ENCODE measurements at regions not wholly inside any gene's neighbourhood (a gene's known extent, or its start where the extent isn't known, plus 50 kb on each side); places are given as distances from the start of the nearest gene placed in this dataset.

- Histone ChIP-seq H3K56ac (replicated peaks; ENCODE audit: insufficient read length, low read depth, low read length) (no peak overlapping the region), H3K23ac (ENCODE audit: insufficient read length) (no peak overlapping the region), H3K36me3 (ENCODE audit: control insufficient read depth in 2 of 4, insufficient read depth in 4 of 4, low read length in 3 of 4) (no peaks in the 10 kb centered on the region), H3K23me2 (ENCODE audit: low read depth, low read length) (no peaks in the 10 kb centered on the region), H4K20me1 (replicated peaks in 1 of 2; ENCODE audit: control insufficient read depth in 1 of 2, insufficient read depth in 2 of 2, low read length in 2 of 2) (no peaks in the 10 kb centered on the region), H3K27ac (ENCODE audit: low read depth, low read length) (no peak overlapping the region), H2BK20ac (ENCODE audit: low read length) (no peak overlapping the region; the same call in 1 of the 2 replicates), H2BK12ac (ENCODE audit: low read depth, low read length) (no peak overlapping the region), H2AK5ac (ENCODE audit: low read depth, low read length) (no peak overlapping the region), H3K18ac (ENCODE audit: extremely low read depth, low read length) (no peak overlapping the region), H3K14ac (ENCODE audit: insufficient read length) (no peak overlapping the region), H4K91ac (replicated peaks; ENCODE audit: insufficient read length, low read length) (no peak overlapping the region), H3K9me3 (ENCODE audit: insufficient read depth in 2 of 2, low read depth in 1 of 2, low read length in 1 of 2) (no peaks in the 10 kb centered on the region), H3K79me2 (ENCODE audit: control insufficient read depth in 1 of 2, insufficient read depth in 2 of 2, low read length in 2 of 2) (no peaks in the 10 kb centered on the region), H3K4me2 (ENCODE audit: insufficient read depth in 1 of 2, low read depth in 2 of 2, low read length in 2 of 2) (no peak overlapping the region), H3K27me3 (replicated peaks in 1 of 4; ENCODE audit: control insufficient read depth in 3 of 4, extremely low read depth in 1 of 4, insufficient read depth in 3 of 4, low read length in 3 of 4) (no peaks in the 10 kb centered on the region), H3K9ac (replicated peaks in 1 of 4; ENCODE audit: extremely low read depth in 1 of 4, low read depth in 3 of 4, low read length in 3 of 4) (no peak overlapping the region), H4K5ac (ENCODE audit: insufficient read length, low read depth, low read length) (no peak overlapping the region), H3K4me3 (ENCODE audit: extremely low read depth in 1 of 4, insufficient read depth in 2 of 4, low read depth in 3 of 4, low read length in 4 of 4) (no peak overlapping the region), H4K8ac (ENCODE audit: extremely low read depth, insufficient read depth, low read length) (no peak overlapping the region), H3K4me1 (replicated peaks in 1 of 4; ENCODE audit: control insufficient read depth in 3 of 4, insufficient read depth in 4 of 4, low read length in 3 of 4) (peaks cover 0 to 5% (median 2%) of the 10 kb centered on the region in 4 experiments; a peak in 3 of 7 replicates), H2BK15ac (ENCODE audit: low read length) (no peak overlapping the region), H3K79me1 (ENCODE audit: low read depth, low read length) (no peaks in the 10 kb centered on the region), H2BK120ac (replicated peaks; ENCODE audit: low read depth, low read length) (no peak overlapping the region), H2BK5ac (ENCODE audit: low read depth, low read length) (peak overlapping the region; percentile 13; the same call in 1 of the 2 replicates), H2AFZ (ENCODE audit: low read length) (0 out of 2 replicates have a peak overlapping the region, but pooled peaks have one; percentile 2), H3K4ac (replicated peaks; ENCODE audit: insufficient read length, low read depth, low read length) (no peak overlapping the region)
- TF ChIP-seq CBX5 (IDR thresholded peaks at IDR 0.05; ENCODE audit: low read depth, low read length) (no peak), JUND (IDR thresholded peaks at IDR 0.05; ENCODE audit: low read length) (no peak), CTCF (IDR thresholded peaks at IDR 0.05; ENCODE audit: control extremely low read depth in 1 of 3, insufficient read depth in 1 of 3, low read depth in 1 of 3, low read length in 3 of 3) (peak in 1 of 3 experiments; percentile 26; a peak in 1 of 4 replicates), RXRA (IDR thresholded peaks at IDR 0.05; ENCODE audit: insufficient read depth, low read depth, low read length) (no peak), E2F6 (IDR thresholded peaks at IDR 0.05) (no peak), RAD21 (IDR thresholded peaks at IDR 0.05 in 1 of 2, conservative IDR thresholded peaks at IDR 0.05 in 1 of 2; ENCODE audit: low read depth in 2 of 2, low read length in 2 of 2) (0 out of 4 replicates have a peak, but pooled peaks of 1 of the 2 experiments have one; percentile 12)
- WGBS, 2 experiments (ENCODE audit: extremely low coverage in 1 of 2, insufficient coverage in 1 of 2, insufficient read length in 1 of 2, insufficient replicate concordance in 2 of 2, low coverage in 1 of 2, low lambda C conversion rate in 2 of 2, missing lambda C conversion rate in 1 of 2), result 63% methylated on average over 7 of the region's 7 CpGs; no CpG with 5 or more reads in 1 of the 2 experiments
- DNase-seq (ENCODE audit: low read depth in 1 of 2, low spot score in 2 of 2) (no peak), FAIRE-seq (no peak)
- ChIA-PET CTCF (ENCODE audit: partially characterized antibody) (interaction anchor here (0.6 to 1.9 kb wide), 7 partner anchors 9 to 321 kb away, joined by 3 to 8 read pairs (median 4); no protein-coding TSS in a partner anchor), POLR2A (ENCODE audit: partially characterized antibody) (interaction anchor here (0.7 kb wide), 1 partner anchor 35 kb away, joined by 3 read pairs; no protein-coding TSS in a partner anchor)
Measured at GRCh38 chr3:170734043-170734734, 135.8 kb downstream of the RPL22L1 start.
